BE2C (cell line): ENCODE measurements at regions not wholly inside any gene's neighbourhood (a gene's known extent, or its start where the extent isn't known, plus 50 kb on each side); places are given as distances from the start of the nearest gene placed in this dataset.

Experiments
- DNase-seq: peaks from one replicate; pipeline ENCODE4 v3.0.0-alpha.2; 2020
- H3K27me3 ChIP-seq: fragments of 250-450 bp; sonication (Bioruptor Pico); 2 replicates; pipeline ENCODE4 v1.5.1; 2020; ENCODE audit warnings: mild to moderate bottlenecking
- H3K36me3 ChIP-seq: fragments of 250-450 bp; sonication (Bioruptor Pico); 2 replicates; pipeline ENCODE4 v1.5.1; 2020; ENCODE audit warnings: mild to moderate bottlenecking
- H3K4me1 ChIP-seq: fragments of 250-450 bp; sonication (Bioruptor Pico); 2 replicates; pipeline ENCODE4 v1.5.1; 2020
- H3K4me3 ChIP-seq: 2 replicates; pipeline ENCODE4 v1.5.1; 2011; ENCODE audit warnings: low read depth, low read length
- H3K9me3 ChIP-seq: fragments of 250-450 bp; sonication (Bioruptor Pico); 2 replicates; pipeline ENCODE4 v1.5.1; 2020
- CTCF ChIP-seq: IDR thresholded peaks from 2 replicates; pipeline ENCODE4 v1.5.1; 2012; ENCODE audit warnings: mild to moderate bottlenecking, low read depth, low read length

- no peak for DNase-seq
- no peak overlapping the region for H3K4me3 ChIP-seq
- H3K4me1 ChIP-seq: no peaks in the 10 kb centered on the region
- H3K9me3 ChIP-seq: no peaks in the 10 kb centered on the region
- no peaks in the 10 kb centered on the region for H3K36me3 ChIP-seq
- TF ChIP-seq CTCF: no peak
- no peaks in the 10 kb centered on the region; the same call in 1 of the 2 replicates for H3K27me3 ChIP-seq
Measured at GRCh38 chr15:39529457-39529856, 51.4 kb upstream of the THBS1 start.

GRCh38 chr15:39530480-39531342 is 50.2 kb upstream of the THBS1 start:
- no peak overlapping the region for H3K4me3 ChIP-seq
- H3K27me3 ChIP-seq: no peaks in the 10 kb centered on the region; the same call in 1 of the 2 replicates
- DNase-seq: no peak
- H3K36me3 ChIP-seq: no peaks in the 10 kb centered on the region
- H3K9me3 ChIP-seq: no peaks in the 10 kb centered on the region
- TF ChIP-seq CTCF: no peak
- no peaks in the 10 kb centered on the region for H3K4me1 ChIP-seq
